Astrocyte of the cerebellum (primary cell): ENCODE measurements at regions not wholly inside any gene's neighbourhood (a gene's known extent, or its start where the extent isn't known, plus 50 kb on each side); places are given as distances from the start of the nearest gene placed in this dataset.
A peak's percentile ranks its signal among the peaks of the same experiment; 100 is the strongest.

Experiments
- DNase-seq: peaks from one replicate; pipeline ENCODE4 v3.0.0-alpha.2; 2011; ENCODE audit warnings: low read depth
- H3K4me3 ChIP-seq: 2 replicates; pipeline ENCODE4 v1.5.1; 2011; ENCODE audit warnings: mild to moderate bottlenecking, low read depth, low read length, moderate library complexity
- in situ Hi-C: cut with HindIII; loops from 2 replicates; pipeline ENCODE4 v1.10.0; 2017; ENCODE audit warnings: low sequenced_read_pairs
- TF ChIP-seq, protein P1 (sequence below): IDR thresholded peaks from 2 replicates; pipeline ENCODE4 v1.5.1; 2012; ENCODE audit warnings: low read length, low read depth, moderate library complexity, mild to moderate bottlenecking; ENCODE audit errors: missing control alignments

DNA sequence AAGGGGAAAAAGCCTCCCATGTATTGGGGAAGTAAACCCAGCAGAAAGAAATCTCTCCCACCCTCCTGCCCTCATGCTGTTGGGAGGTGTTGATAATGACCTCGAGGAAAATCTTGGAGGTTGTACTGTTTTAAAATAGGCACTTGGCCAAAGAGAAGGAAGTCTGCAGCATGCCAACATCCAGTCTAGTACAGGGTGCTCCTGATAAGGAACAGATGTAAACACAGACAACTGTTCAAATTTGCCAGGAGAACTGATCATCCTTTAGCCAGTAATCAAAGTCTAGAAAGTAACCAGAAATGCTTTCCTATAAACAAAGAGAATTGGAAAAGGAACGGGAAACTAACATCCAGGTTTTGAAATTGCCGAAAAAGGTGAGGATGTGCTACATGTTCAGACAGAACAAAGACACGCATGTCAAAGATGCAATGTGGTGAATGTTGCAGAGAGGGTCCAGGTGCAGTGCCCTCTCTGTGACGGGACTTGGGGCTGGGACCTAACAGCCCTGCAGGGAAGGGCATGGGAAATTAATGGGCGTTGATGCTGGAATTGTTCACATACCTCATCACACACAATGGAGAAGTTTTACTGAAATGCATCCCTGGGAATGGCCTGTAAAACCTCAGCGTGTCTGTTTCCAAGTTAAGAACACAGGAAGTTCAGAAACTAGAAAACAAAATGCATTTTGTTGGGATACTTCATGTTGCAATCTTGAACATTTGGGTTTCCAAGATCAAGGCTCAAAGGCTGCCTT, 125.7 kb upstream of the RND3 start:
- TF ChIP-seq, protein P1, sequence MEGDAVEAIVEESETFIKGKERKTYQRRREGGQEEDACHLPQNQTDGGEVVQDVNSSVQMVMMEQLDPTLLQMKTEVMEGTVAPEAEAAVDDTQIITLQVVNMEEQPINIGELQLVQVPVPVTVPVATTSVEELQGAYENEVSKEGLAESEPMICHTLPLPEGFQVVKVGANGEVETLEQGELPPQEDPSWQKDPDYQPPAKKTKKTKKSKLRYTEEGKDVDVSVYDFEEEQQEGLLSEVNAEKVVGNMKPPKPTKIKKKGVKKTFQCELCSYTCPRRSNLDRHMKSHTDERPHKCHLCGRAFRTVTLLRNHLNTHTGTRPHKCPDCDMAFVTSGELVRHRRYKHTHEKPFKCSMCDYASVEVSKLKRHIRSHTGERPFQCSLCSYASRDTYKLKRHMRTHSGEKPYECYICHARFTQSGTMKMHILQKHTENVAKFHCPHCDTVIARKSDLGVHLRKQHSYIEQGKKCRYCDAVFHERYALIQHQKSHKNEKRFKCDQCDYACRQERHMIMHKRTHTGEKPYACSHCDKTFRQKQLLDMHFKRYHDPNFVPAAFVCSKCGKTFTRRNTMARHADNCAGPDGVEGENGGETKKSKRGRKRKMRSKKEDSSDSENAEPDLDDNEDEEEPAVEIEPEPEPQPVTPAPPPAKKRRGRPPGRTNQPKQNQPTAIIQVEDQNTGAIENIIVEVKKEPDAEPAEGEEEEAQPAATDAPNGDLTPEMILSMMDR = no peak

DNA sequence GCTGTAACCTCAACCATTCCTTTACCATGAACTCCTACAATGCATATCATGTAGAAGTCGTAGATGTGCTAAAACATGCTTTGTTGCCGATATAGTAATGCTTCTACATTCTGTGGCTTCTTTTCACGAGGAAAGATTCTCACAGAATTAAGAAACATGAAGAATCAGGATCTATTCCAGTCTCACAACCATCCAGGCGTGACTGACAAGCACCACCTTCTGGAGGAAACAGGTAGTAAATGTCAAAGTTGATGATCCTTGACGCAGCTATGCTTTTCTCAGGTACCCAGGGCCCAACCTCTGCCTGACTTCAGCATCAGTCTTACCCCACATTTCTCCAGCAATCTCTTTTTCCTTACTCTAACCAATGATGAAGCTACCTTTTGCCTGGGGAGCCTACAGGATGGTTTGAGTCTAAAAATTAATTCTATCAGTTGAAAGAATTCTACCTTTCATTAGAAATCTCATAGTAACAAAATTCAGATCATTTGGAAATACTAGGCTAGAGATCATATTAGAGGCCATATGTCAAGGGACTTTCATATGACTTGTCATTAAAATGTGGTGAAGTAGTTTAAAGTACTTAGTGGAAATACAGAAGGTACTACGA, 123.3 kb upstream of the RND3 start:
- in situ Hi-C loops = no loop called here
- H3K4me3 ChIP-seq = no peak overlapping the region
- DNase-seq = no peak
- TF ChIP-seq, protein P1 = peak; percentile 57

More for the DNA sequence above, 125.7 kb upstream of the RND3 start:
- in situ Hi-C loops = no loop called here
- H3K4me3 ChIP-seq = no peak overlapping the region
- no peak for DNase-seq

DNA sequence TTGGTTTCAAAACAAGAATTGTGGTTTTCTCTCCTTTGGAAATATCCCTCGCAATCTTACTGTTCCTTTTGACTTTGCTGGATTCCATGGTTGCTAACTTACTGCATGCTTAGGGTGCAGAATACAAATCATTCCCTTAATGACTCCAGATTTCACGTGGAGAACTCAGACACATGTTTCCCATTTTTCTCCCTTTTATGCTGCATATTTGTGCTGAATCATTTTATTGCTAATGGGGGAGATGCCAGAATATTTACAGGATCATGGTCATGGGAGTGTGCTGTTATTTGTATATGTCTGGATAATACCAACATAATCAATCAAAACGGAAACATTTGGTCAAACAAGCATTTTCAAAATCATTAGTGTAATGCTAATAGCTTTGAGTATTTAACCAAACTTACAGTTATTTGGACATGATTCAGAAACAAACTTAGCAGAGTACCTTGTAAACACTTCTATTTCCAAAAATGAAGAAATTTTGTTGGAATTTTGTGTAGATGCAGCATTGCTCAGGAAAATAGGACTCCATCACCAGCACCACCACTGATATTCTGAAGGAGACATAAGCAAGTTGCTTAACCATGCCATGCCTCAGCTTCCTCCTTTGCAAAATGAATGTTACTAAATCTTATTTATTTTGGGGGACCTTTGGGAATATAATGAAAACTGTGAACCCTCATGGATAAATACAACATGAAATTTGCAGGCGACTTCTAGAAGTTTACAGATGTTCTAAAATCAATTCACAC, 122.5 kb upstream of the RND3 start:
- DNase-seq = peak; percentile 85
- in situ Hi-C loops = no loop called here

DNA sequence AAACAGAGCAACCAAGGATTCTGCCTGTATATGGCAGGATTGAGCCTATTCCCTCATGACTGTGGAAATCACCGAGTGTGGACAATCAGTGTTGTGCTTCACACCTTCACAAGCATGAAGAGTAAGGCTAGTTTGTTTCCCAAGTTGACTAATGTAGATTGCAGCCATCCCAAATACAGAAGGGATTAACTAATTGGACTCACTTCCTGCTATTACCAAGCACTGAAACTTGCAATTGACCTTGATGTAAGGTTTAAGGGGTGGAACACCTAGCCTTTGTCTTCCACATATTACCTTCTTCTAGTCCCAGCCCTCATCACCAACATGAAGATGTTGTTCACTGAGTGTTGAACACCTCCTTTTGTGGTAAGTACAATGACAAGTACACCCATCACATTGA, 120.9 kb upstream of the RND3 start:
- in situ Hi-C loops = no loop called here
- TF ChIP-seq, protein P1 = no peak

More for the DNA sequence above, 122.5 kb upstream of the RND3 start:
- TF ChIP-seq, protein P1 = no peak
- H3K4me3 ChIP-seq = no peak overlapping the region

DNA sequence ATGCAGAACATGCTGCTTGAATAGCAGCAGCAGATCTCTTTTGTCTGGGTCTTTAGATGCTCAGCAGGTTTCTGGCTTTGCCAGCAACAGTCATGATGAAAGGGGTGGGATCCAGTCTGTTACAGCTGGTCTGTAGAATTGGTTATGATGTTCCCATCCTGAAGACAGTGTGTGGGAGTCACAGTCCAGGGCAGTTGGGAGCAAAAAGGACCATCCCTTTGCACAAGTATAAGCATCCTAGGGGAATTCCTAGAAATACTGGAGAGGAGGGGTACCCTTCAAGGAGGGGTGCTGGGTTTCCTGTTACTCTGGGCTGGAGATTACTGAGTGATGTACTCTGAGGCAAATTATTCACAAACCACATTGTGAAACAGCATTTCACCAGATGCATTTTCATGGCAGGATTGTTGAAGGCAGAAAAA, 119.9 kb upstream of the RND3 start:
- TF ChIP-seq, protein P1 = no peak

More for the DNA sequence above, 120.9 kb upstream of the RND3 start:
- no peak overlapping the region for H3K4me3 ChIP-seq
- DNase-seq = no peak

DNA sequence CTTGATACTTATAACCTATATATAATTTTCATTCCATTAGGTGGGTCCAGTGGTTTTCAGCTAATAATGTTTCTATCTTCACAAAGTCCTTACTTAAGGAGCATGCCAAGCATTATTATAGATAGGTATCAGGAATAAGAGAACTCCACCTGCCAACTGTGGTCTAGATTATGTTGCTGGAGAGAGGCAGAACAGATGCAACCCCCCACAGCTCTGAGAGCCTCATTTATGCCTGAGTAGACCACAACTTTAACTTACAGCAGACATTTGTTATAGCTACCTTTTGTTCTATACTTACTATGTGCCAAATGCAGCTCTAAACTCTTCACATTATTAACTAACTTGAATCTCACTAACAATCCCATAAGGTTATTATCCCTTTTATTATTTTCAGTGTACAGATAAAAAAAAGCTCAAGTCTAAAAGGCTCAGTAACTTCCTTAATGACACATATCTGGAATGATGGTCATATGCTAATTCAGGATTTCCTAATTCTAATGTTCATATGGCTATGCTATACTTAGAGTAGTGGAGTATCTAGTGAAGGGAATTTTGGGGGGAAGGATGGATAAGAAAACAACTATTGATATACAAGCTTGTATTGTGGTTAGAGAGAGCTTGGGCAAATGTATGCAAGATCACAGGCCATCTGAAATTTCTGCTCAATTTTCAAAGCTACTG, 119.1 kb upstream of the RND3 start:
- TF ChIP-seq, protein P1 = no peak
- H3K4me3 ChIP-seq = no peak overlapping the region
- in situ Hi-C loops = no loop called here
- no peak for DNase-seq

More for the DNA sequence above, 119.9 kb upstream of the RND3 start:
- in situ Hi-C loops = no loop called here
- no peak overlapping the region for H3K4me3 ChIP-seq
- DNase-seq = no peak
